D341Med (cell line): ENCODE measurements at regions not wholly inside any gene's neighbourhood (a gene's known extent, or its start where the extent isn't known, plus 50 kb on each side); places are given as distances from the start of the nearest gene placed in this dataset.

ENCODE experiments used
- DNase-seq: peaks from one replicate; pipeline ENCODE4 v3.0.0; 2012; ENCODE audit warnings: low spot score

GRCh38 chr14:76664790-76665189 is 96.5 kb upstream of the VASH1 start:
- DNase-seq, result no peak

- DNase-seq, result no peak
Observed at GRCh38 chr14:76666746-76667145, 94.5 kb upstream of the VASH1 start.

- DNase-seq, result no peak
Observed at GRCh38 chr14:76669770-76670169, 91.5 kb upstream of the VASH1 start.

- no peak for DNase-seq
Observed at GRCh38 chr14:76672123-76672522, 89.1 kb upstream of the VASH1 start.

GRCh38 chr14:76673261-76673660 is 88.0 kb upstream of the VASH1 start:
- DNase-seq, result no peak

GRCh38 chr14:76675046-76675445 is 86.2 kb upstream of the VASH1 start:
- no peak for DNase-seq

GRCh38 chr14:76676539-76676938 is 84.7 kb upstream of the VASH1 start:
- no peak for DNase-seq

GRCh38 chr14:76677534-76678145 is 83.6 kb upstream of the VASH1 start:
- DNase-seq, result no peak

- no peak for DNase-seq
Observed at GRCh38 chr14:76678244-76678800, 82.9 kb upstream of the VASH1 start.

GRCh38 chr14:76682367-76682766 is 78.9 kb upstream of the VASH1 start:
- DNase-seq, result no peak

- no peak for DNase-seq
Observed at GRCh38 chr14:76686646-76687045, 74.6 kb upstream of the VASH1 start.

- DNase-seq, result no peak
Observed at GRCh38 chr14:76687611-76688382, 73.5 kb upstream of the VASH1 start.

- DNase-seq, result no peak
Observed at GRCh38 chr14:76688383-76688671, 72.9 kb upstream of the VASH1 start.

GRCh38 chr14:76690502-76691105 is 70.7 kb upstream of the VASH1 start:
- no peak for DNase-seq

- DNase-seq, result no peak
Observed at GRCh38 chr14:76694106-76694505, 67.2 kb upstream of the VASH1 start.

- no peak for DNase-seq
Observed at GRCh38 chr14:76695263-76695920, 65.9 kb upstream of the VASH1 start.

- DNase-seq, result no peak
Observed at GRCh38 chr14:76696361-76696760, 64.9 kb upstream of the VASH1 start.

GRCh38 chr14:76696791-76697190 is 64.5 kb upstream of the VASH1 start:
- no peak for DNase-seq

- no peak for DNase-seq
Observed at GRCh38 chr14:76697246-76697905, 63.9 kb upstream of the VASH1 start.

- no peak for DNase-seq
Observed at GRCh38 chr14:76698191-76698590, 63.1 kb upstream of the VASH1 start.

- no peak for DNase-seq
Observed at GRCh38 chr14:76698631-76699030, 62.6 kb upstream of the VASH1 start.

- no peak for DNase-seq
Observed at GRCh38 chr14:76699209-76699938, 61.9 kb upstream of the VASH1 start.
